ENCODE measurements at regions not wholly inside any gene's neighbourhood (a gene's known extent, or its start where the extent isn't known, plus 50 kb on each side); places are given as distances from the start of the nearest gene placed in this dataset.
"Not testable (repeated sequence)": the region's sequence is repeated elsewhere in the genome, so short reads cannot be mapped to it uniquely, and the experiment has no call there.

DNA sequence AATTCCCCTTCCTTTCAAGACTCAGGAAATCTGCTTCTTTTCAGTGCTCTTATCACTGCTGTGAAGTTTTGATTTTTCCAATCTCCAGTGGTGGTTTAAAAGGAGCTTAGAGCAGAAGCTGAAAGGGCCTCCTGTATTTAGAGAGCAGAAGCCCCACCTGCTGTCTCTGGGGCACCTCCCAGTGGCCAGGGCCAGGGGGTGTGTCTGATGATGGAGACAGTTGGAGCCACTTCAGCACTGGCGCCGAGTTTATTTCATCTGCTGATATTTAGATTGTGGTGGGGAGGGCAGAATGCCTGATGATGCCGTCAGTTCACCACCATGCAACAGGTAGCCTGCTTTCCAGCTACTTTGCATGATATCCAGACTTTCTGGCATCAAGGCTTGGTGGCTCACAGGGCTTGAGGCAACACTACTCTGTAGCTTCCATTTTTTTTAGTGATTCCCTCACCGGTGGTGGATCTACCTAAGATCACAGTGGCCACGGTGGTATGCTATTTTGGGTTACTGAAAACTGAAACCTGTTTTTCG, 371.9 kb downstream of the KCNRG start:
- DNase-seq, result peak; percentile 32
- in situ Hi-C loops (cut with MboI; ENCODE audit: low pct_unique_long_range_greater_than_20kb, low sequenced_read_pairs), result no loop called here

DNA sequence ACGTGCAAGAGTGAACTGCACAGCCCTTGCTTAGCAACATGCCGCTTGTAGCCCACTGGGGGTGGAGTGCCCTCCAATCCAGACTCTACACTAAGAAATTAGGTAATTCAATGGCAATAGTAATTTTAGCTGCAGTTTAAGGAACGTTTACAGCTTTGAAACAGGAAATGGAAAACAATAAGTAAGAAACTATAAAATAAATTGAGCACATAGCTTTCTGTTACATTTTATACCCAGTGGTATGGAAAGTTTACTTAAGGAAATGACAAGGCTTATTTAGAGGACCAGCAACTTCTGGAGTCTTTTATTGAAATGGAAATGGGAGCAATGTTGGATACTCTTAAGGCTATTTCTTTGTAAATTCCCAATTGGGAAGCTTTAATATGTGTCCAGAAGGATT, 373.2 kb downstream of the KCNRG start:
- no peak for DNase-seq
- in situ Hi-C loops (cut with MboI; ENCODE audit: low pct_unique_long_range_greater_than_20kb, low sequenced_read_pairs), result no loop called here

DNA sequence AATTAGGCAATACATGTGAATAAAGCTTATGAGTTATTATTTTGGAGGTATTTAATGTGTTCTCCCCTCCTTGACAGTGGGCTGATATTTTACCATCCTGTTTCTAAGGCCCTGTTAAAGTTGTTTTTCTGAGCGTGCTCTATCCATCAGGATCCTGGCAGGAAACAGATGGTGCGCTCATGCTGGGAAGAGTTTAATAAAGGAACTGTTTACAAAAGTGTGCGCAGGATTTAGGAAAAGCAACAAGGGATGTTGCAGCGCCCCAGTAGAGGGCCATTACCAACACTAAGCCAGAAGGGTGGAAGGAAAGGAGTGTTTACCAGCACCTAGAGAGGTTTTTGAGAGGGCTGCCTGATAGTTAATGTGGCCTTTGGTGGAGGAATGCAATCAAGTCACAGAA, 374.5 kb downstream of the KCNRG start:
- in situ Hi-C loops (cut with MboI; ENCODE audit: low pct_unique_long_range_greater_than_20kb, low sequenced_read_pairs), result no loop called here
- DNase-seq, result no peak

DNA sequence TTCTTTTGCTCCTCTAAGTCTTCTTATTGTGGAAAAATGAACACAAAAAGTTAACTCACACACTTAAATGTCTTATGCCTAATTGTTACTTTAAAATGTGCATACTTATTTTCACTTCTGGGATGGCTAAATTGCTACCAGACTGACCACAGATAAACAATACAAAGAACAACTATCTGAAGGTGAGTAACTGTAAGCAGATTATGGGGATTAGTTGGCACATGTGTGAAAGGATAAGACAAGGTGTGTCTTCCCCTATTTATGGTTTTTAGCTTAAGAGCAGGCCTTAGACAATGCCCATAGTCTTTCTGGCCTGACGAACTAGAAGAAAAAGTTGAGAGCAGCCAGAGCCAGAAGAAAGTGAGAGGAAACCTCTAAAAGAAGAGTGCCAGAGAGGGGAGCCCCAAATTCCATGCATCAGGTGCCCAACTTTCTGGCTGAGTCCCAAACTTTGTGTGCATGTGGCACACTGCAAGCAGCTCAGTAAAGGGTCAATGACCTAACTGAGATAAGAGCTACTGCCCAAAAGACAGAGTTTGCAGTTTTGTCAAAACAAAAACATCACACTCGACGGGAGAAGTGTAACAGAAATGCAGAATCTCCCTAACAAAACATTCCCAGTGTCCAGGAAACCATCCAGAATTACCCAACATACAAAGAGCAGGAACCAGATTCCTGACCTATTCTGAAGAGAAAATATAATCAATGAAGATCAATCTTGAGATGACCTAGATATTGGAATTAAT, 375.4 kb downstream of the KCNRG start:
- DNase-seq, result no peak
- in situ Hi-C loops (cut with MboI; ENCODE audit: low pct_unique_long_range_greater_than_20kb, low sequenced_read_pairs), result no loop called here

DNA sequence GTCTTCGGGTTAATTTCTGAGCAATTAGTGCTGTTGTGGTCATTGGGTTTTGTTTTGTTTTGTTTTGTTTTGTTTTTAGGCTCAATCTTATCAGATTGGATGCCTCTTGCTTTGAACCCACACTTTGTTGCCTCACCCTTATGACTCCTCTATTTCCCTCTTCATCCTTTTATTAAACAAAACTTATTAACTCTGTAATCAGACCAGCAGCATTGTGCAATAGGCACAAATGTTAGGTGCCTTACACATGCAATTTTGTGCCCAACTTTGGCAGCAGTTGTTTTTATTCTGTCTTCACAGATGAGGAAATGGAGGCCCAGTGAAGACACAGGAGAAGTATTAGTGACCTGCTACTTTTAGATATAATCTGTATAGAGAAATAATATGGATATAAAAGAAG, 377.7 kb downstream of the KCNRG start:
- in situ Hi-C loops (cut with MboI; ENCODE audit: low pct_unique_long_range_greater_than_20kb, low sequenced_read_pairs), result no loop called here
- no peak for DNase-seq

DNA sequence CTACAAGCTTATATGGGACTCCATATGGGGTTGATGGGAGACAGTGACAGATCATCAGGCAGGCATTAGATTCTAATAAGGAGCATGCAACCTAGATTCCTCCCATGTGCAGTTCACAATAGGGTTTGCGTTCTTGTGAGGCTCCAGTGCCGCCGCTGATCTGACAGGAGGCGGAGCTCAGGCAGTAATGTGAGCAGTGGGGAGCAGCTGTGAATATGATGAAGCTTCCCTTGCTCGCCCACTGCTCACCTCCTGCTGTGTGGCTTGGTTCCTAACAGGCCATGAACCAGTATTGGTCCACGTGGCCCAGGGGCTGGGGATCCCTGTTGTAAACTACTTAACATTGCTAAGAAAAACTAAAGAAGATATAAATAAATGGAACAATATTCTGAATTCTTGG, 378.4 kb downstream of the KCNRG start:
- no peak for DNase-seq
- in situ Hi-C loops (cut with MboI; ENCODE audit: low pct_unique_long_range_greater_than_20kb, low sequenced_read_pairs), result no loop called here

DNA sequence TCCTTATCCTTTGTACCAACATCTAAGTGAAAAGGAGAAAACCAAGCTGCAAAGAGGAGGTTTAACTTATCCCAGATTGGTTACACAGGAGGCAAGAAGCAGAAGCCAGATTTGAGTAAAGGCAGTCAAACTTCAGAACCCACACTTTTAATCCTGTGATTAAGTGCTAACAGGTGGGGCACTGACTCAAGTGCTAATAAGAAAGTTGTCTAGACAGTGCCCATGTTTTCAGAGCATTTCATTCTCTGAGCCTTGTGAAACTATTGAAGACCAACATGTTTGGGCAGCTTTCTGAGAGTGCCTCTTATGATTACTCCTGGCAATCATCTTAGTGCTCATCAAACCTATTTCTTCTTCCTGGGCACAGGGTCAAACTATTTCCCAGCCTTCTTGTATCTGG, 380.8 kb downstream of the KCNRG start:
- in situ Hi-C loops (cut with MboI; ENCODE audit: low pct_unique_long_range_greater_than_20kb, low sequenced_read_pairs), result no loop called here
- no peak for DNase-seq

DNA sequence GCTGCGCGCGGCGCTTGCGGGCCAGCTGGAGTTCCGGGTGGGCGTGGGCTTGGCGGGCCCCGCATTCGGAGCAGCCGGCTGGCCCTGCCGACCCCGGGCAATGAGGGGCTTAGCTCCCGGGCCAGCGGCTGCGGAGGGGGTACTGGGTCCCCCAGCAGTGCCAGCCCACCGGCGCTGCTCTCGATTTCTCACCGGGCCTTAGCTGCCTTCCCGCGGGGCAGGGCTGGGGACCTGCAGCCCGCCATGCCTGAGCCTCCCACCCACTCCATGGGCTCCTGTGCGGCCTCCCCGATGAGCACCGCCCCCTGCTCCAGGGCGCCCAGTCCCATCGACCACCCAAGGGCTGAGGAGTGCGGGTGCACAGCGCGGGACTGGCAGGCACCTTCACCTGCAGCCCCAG, 381.4 kb downstream of the KCNRG start:
- in situ Hi-C loops (cut with MboI; ENCODE audit: low pct_unique_long_range_greater_than_20kb, low sequenced_read_pairs); DNase-seq: not testable (repeated sequence)

DNA sequence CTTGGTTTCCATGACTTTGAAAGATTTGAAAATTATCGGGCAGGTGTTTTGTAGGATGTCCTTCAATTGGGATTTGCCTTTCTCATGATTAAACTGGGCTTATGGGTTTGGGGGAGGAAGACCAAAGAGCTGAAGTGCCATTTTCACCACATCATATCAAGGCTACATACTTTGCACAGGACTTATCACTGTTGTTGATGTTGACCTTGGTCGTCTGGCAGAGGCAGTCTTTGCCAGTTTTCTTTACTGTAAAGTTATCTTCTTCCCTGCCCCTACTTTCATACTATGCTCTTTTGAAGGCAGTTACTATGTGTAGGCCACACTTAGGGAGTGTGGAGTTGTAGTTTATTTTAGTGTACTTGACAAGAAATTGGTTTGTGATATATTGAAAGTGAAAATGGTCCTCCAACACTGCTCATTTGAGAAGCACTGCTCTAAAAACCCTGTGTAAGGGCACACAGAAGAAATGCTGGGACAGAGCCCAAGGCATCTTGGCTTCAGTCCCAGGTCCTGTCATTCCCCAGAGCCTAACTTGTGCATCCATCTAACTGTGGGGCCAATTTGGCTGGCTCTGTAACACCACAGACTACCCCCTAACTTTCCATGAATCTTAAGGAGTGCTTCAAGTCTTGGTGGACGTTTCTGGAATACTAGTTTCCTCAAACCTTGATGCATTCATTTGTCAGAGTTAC, 384.9 kb downstream of the KCNRG start:
- DNase-seq, result no peak

DNA sequence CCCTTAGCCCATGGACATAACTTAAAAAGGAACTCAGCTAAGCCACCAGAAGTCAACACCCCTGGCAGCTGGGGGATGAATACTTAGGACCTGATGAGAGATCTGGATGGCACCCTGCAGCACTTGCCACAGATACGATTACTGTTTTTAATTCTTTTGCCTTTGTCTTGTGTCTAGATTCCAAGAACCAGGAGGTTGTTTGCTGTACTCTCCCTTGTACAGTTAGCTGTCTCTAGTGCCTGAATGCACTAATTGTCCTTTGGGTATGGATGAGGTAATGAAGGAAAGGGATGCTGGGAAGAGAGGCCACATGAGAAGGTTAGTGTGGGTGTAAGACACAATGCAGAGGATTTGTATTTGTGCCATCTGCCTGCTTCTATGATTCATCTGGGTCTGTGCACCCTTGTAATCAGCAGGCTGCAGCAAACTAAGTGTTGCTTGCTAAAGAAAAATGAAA, 385.8 kb downstream of the KCNRG start:
- in situ Hi-C loops (cut with MboI; ENCODE audit: low pct_unique_long_range_greater_than_20kb, low sequenced_read_pairs), result no loop called here
- no peak for DNase-seq

More for the DNA sequence above, 384.9 kb downstream of the KCNRG start:
- in situ Hi-C loops (cut with MboI; ENCODE audit: low pct_unique_long_range_greater_than_20kb, low sequenced_read_pairs), result no loop called here

DNA sequence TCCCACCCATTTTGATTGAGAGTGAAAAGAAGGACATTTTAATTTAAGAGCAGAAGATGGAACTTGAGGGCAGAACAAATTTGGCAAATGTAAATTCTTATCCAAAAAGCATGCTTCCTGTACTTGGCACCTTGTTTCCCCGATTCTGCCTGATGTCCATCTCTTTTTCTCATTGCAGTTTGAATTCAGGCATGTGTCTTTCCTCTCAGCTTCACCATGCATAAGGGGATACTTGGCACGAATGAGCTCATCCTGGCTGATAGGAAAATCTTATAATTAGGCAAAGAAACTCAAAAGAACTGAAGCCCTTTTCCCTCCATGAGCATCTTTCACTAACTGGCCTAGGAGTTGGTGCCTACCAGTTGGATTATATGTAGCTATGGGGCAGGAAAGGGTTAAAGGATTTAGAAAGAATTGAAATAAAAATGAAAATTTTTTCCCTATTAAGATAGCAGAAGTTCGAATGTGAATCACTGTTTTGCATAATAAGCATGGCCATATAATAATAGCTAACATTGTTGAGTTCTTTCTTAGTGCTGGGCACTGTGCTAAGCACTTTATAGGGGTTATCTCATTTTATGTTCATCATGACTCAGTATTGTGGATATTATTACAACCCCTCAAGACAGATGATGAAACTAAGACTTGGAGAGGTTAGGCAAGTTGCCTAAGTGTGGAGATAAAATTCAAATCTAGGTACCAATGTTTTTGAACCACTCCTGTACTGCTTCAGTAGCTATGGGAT, 386.6 kb downstream of the KCNRG start:
- in situ Hi-C loops (cut with MboI; ENCODE audit: low pct_unique_long_range_greater_than_20kb, low sequenced_read_pairs), result no loop called here
- no peak for DNase-seq

DNA sequence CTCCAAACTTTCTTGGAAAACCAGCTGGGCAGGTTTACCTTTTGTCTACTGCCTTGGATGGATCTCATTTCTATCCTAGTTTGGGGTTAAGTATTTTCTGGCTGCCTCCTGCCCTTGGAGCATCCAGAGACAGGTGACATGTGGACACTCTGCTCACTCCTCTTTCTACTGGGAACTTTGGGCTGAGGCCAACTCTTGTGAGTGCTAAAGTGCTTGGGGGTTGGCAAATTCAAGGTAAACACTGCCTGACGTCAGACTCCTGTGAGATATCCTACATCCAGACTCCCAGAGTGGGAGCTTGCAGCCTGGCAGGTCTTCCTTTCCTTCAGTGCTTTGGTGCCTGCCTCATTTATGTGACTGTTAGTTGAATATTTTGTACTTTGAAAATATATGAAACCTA, 388.1 kb downstream of the KCNRG start:
- in situ Hi-C loops (cut with MboI; ENCODE audit: low pct_unique_long_range_greater_than_20kb, low sequenced_read_pairs), result no loop called here
- DNase-seq, result no peak

DNA sequence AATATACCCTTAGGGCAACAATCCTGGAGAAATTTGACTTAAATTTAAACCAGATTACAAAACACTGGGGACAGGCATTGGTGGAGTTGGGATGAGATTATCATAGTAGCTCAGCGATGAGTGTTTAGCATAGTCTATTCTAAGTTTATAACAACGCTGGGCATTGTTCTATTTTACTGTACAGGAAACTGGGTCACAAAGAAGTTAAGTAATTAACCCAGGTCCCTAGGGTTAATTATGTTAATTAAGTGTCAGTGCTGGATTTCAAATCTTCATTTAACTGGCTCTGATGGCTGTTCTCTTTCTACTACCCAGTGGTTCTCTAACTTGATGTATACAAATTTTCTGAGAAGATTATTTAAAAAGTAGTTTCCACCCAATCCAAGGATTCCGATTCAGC, 388.9 kb downstream of the KCNRG start:
- in situ Hi-C loops (cut with MboI; ENCODE audit: low pct_unique_long_range_greater_than_20kb, low sequenced_read_pairs), result no loop called here

DNA sequence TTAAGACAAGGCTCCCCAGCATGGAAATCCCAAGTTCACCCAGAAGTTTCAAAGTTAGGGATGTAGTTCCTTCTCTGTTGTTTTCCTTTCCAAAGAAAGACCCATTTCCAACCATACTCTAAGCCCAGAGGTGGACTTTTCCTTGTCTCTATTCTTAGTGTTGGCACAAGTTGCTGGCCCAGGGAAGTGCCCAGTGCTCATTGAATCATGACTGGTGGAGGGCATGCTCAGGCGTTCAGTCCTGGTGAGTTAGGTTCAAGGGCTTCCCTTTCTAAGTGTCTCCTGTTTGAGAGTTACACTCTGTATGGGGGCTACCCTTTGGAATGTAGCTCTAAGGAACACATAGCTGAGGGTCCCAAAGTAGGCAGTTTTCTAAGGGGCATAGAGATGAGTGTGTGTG, 389.5 kb downstream of the KCNRG start:
- in situ Hi-C loops (cut with MboI; ENCODE audit: low pct_unique_long_range_greater_than_20kb, low sequenced_read_pairs), result no loop called here
- no peak for DNase-seq

More for the DNA sequence above, 388.9 kb downstream of the KCNRG start:
- DNase-seq, result no peak

DNA sequence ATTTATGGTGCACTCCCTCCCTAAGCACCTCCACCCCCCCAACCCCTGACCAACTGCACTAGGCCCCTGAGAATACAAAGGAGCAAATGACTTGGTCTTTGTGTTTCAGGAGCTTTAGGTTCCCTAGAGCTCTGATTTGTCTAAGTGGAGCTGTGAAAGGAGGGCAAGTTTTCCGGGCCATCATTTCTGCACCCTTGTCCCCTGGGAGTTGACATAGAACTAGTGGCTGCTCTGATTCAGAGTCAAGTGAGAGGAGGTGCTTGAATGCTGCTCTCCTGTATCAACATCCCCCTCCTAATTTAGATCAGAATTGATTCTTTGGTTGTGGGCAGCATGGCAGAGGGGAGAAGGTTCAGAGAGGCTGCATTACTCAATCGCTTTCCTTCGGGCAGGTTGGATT, 391.6 kb downstream of the KCNRG start:
- in situ Hi-C loops (cut with MboI; ENCODE audit: low pct_unique_long_range_greater_than_20kb, low sequenced_read_pairs), result no loop called here

DNA sequence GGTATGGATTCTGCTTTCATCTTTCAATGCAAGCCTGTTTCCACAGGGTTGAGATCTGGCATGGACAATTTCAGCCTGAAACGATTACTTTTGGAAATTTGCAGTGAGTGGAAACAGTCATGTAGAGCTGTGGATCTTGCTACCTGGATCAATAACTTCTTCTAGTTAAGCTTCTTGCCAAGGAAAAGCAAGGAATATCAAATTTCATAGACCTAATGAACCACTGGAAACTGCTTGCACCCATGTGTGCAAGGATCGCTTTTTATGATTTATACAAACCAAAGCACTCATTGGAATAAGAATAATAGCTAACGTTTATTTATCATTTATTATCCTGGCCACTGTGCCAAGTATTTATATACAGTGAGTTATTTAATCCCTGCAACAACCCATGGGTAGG, 392.8 kb downstream of the KCNRG start:
- no peak for DNase-seq
- in situ Hi-C loops (cut with MboI; ENCODE audit: low pct_unique_long_range_greater_than_20kb, low sequenced_read_pairs), result no loop called here

More for the DNA sequence above, 391.6 kb downstream of the KCNRG start:
- no peak for DNase-seq

DNA sequence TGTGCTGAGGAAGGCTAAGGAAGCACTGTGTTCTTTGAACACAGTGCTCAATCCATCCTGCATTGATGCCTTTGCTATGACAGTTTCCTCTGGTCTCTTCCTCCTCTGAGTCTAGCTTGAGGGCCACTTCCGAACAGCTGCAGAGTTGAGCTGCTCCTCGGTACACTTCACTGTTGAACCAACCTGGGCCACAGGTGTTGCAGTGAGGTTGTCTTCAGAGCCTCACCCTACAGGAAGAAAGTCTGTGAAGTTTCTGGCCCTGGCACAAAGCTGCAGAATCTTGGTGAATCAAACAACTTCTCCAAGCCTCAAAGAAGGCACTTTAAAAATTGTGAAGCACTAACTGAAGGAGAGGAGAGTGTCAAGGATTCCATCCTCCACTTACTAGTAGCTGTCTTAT, 394.0 kb downstream of the KCNRG start:
- no peak for DNase-seq
- in situ Hi-C loops (cut with MboI; ENCODE audit: low pct_unique_long_range_greater_than_20kb, low sequenced_read_pairs), result no loop called here

DNA sequence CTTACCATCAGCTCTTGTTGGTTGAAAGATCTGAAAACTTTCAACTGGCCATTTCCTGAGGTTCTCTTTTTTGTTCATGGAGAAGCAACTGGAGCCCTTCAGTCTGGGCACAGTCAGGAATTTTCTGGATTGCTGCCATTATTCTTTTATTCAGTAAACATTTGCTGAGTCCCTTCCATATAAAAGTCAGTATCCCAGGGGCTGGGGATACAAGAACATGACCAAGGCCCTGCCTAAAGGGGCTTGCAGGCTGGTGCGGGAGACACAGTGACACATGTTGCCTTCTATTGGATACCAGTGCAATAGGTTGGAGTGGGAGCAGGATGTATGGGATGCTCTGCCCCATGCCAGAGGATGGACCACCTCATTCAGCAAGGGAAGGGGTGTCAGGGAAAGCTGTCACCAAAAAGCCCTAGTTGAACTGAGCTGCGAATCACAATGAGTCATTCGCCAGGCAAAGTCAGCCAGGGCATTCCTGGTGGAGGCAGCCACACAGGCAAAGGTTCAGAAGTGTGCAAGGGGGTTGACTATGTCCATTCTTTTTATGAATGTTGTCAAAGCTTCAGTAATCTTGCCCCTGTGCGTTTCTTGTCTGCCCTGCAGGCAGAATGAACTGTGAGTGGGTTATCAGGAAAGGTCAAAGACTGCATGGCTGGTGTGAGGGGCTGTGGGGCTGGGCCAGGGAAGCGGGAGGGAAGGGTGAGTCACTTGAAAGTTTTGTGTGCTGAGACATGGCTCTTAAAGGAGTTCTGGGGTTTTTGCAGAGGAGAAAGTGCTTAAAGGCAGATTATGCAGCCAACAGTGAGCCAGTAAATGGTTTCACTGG, 395.9 kb downstream of the KCNRG start:
- in situ Hi-C loops (cut with MboI; ENCODE audit: low pct_unique_long_range_greater_than_20kb, low sequenced_read_pairs), result no loop called here
- no peak for DNase-seq

DNA sequence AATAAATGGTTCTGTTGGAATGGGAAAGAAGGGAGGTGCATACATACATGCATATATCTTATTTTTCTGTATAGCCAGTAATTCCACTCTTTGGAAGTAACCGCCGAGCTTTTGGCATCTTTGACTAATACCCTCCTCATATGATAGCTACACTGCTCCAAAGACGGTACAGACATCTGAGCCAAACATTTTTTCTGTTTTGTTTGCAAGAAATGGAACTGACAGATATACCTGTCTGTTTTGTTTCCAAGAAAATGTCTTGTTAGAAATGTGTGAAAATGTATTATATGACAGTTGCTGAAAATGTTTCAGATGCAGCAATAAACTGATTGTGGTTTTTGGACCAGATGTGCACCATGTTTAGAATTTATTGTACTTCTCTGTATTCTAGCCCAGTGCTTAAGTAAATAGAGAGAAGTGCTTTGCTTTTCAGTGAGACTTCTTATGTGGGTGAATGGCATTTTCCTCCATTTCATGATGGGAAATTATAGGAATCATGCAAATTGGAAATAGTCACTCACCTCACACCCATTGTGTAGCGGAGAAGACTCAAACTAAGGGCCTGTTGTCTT, 396.9 kb downstream of the KCNRG start:
- DNase-seq, result no peak
- in situ Hi-C loops (cut with MboI; ENCODE audit: low pct_unique_long_range_greater_than_20kb, low sequenced_read_pairs), result no loop called here

Measured in KBM-7 (cell line).